ENCODE measurements at regions not wholly inside any gene's neighbourhood (a gene's known extent, or its start where the extent isn't known, plus 50 kb on each side); places are given as distances from the start of the nearest gene placed in this dataset.

- H3K9ac ChIP-seq (ENCODE audit: control insufficient read depth, extremely low read depth, insufficient read depth, low read length): no peak overlapping the region
- no peaks in the 10 kb centered on the region for H3K4me1 ChIP-seq (ENCODE audit: control insufficient read depth, extremely low read depth, insufficient read depth, low read length)
- no peaks in the 10 kb centered on the region for H3K36me3 ChIP-seq (ENCODE audit: control insufficient read depth in 2 of 2, extremely low read depth in 1 of 2, insufficient read depth in 2 of 2, low read length in 2 of 2)
- H3K9me1 ChIP-seq (ENCODE audit: control insufficient read depth, extremely low read depth, insufficient read depth, low read length): no peaks in the 10 kb centered on the region
- dilution Hi-C loops (cut with MboI; ENCODE audit: extremely low pct_ligation_motif_present, low sequenced_read_pairs): no loop called here
- FAIRE-seq: no peak
- H4K20me1 ChIP-seq (ENCODE audit: control insufficient read depth, extremely low read depth, insufficient read depth, low read length): no peaks in the 10 kb centered on the region
- H3K79me2 ChIP-seq (ENCODE audit: control insufficient read depth, insufficient read depth, low read length): no peaks in the 10 kb centered on the region
- no peaks in the 10 kb centered on the region for H3K27me3 ChIP-seq (ENCODE audit: control insufficient read depth, extremely low read depth, insufficient read depth, low read length)
- no peak overlapping the region for H2AFZ ChIP-seq (ENCODE audit: control insufficient read depth, low read length)
- no peaks in the 10 kb centered on the region for H3K9me3 ChIP-seq (ENCODE audit: control insufficient read depth, low read depth, low read length)
- H3K4me3 ChIP-seq (ENCODE audit: control insufficient read depth in 2 of 3, extremely low read depth in 1 of 3, insufficient read depth in 2 of 3, low read depth in 1 of 3, low read length in 3 of 3): no peak overlapping the region
- no peak for DNase-seq (ENCODE audit: low read depth, low spot score)
- TF ChIP-seq CTCF (optimal IDR thresholded peaks at IDR 0.05 in 1 of 3, IDR thresholded peaks at IDR 0.05 in 1 of 3, conservative IDR thresholded peaks at IDR 0.05 in 1 of 3; ENCODE audit: extremely low read depth in 1 of 3, insufficient read depth in 2 of 3, low read length in 3 of 3): no peak
- no peak for TF ChIP-seq EZH2 (IDR thresholded peaks at IDR 0.05; ENCODE audit: low read length)
- no peak overlapping the region for H3K27ac ChIP-seq (ENCODE audit: control insufficient read depth, insufficient read depth, low read length)
- H3K4me2 ChIP-seq (ENCODE audit: control insufficient read depth, extremely low read depth, insufficient read depth, low read depth, low read length): no peak overlapping the region
These were observed 613.8 kb upstream of the NR2F2 start for GRCh38 chr15:95716708-95717107.

- no peaks in the 10 kb centered on the region for H3K79me2 ChIP-seq (ENCODE audit: control insufficient read depth, insufficient read depth, low read length)
- no peaks in the 10 kb centered on the region for H3K27me3 ChIP-seq (ENCODE audit: control insufficient read depth, extremely low read depth, insufficient read depth, low read length)
- no peak overlapping the region for H3K27ac ChIP-seq (ENCODE audit: control insufficient read depth, insufficient read depth, low read length)
- no peak overlapping the region for H2AFZ ChIP-seq (ENCODE audit: control insufficient read depth, low read length)
- H3K9ac ChIP-seq (ENCODE audit: control insufficient read depth, extremely low read depth, insufficient read depth, low read length): no peak overlapping the region
- no peaks in the 10 kb centered on the region for H3K9me1 ChIP-seq (ENCODE audit: control insufficient read depth, extremely low read depth, insufficient read depth, low read length)
- TF ChIP-seq EZH2 (IDR thresholded peaks at IDR 0.05; ENCODE audit: low read length) (no peak), CTCF (optimal IDR thresholded peaks at IDR 0.05 in 1 of 3, IDR thresholded peaks at IDR 0.05 in 1 of 3, conservative IDR thresholded peaks at IDR 0.05 in 1 of 3; ENCODE audit: extremely low read depth in 1 of 3, insufficient read depth in 2 of 3, low read length in 3 of 3) (no peak)
- dilution Hi-C loops (cut with MboI; ENCODE audit: extremely low pct_ligation_motif_present, low sequenced_read_pairs): no loop called here
- FAIRE-seq (no peak), DNase-seq (ENCODE audit: low read depth, low spot score) (no peak)
- no peaks in the 10 kb centered on the region for H4K20me1 ChIP-seq (ENCODE audit: control insufficient read depth, extremely low read depth, insufficient read depth, low read length)
- no peaks in the 10 kb centered on the region for H3K9me3 ChIP-seq (ENCODE audit: control insufficient read depth, low read depth, low read length)
- H3K4me1 ChIP-seq (ENCODE audit: control insufficient read depth, extremely low read depth, insufficient read depth, low read length): no peaks in the 10 kb centered on the region
- H3K4me2 ChIP-seq (ENCODE audit: control insufficient read depth, extremely low read depth, insufficient read depth, low read depth, low read length): no peak overlapping the region
- H3K4me3 ChIP-seq (ENCODE audit: control insufficient read depth in 2 of 3, extremely low read depth in 1 of 3, insufficient read depth in 2 of 3, low read depth in 1 of 3, low read length in 3 of 3): no peak overlapping the region
- no peaks in the 10 kb centered on the region for H3K36me3 ChIP-seq (ENCODE audit: control insufficient read depth in 2 of 2, extremely low read depth in 1 of 2, insufficient read depth in 2 of 2, low read length in 2 of 2)
These were observed 612.1 kb upstream of the NR2F2 start for GRCh38 chr15:95718441-95718840.

All from keratinocyte (primary cell).